ENCODE measurements at regions not wholly inside any gene's neighbourhood (a gene's known extent, or its start where the extent isn't known, plus 50 kb on each side); places are given as distances from the start of the nearest gene placed in this dataset. TPM values are rescaled to one million over a fixed set of nuclear protein-coding genes. Genes with fewer than 3 reads are reported as not detected.

Small RNA genes in the stretch of these regions (small RNA-seq; reads per million reads assigned to genes)
- not detected for gene RF00019 (ENCODE audit: low replicate concordance)
- gene RF00402 (ENCODE audit: low replicate concordance) = not detected
- gene RNA5SP461 (ENCODE audit: low replicate concordance) = not detected
- not detected for gene RNU6-655P (ENCODE audit: low replicate concordance)

Measured in tongue (tissue), 1 donor.